ENCODE measurements at regions not wholly inside any gene's neighbourhood (a gene's known extent, or its start where the extent isn't known, plus 50 kb on each side); places are given as distances from the start of the nearest gene placed in this dataset.

GRCh38 chr13:109605846-109606245 lies 180.5 kb downstream of the IRS2 start:
- TF ChIP-seq, protein P1, sequence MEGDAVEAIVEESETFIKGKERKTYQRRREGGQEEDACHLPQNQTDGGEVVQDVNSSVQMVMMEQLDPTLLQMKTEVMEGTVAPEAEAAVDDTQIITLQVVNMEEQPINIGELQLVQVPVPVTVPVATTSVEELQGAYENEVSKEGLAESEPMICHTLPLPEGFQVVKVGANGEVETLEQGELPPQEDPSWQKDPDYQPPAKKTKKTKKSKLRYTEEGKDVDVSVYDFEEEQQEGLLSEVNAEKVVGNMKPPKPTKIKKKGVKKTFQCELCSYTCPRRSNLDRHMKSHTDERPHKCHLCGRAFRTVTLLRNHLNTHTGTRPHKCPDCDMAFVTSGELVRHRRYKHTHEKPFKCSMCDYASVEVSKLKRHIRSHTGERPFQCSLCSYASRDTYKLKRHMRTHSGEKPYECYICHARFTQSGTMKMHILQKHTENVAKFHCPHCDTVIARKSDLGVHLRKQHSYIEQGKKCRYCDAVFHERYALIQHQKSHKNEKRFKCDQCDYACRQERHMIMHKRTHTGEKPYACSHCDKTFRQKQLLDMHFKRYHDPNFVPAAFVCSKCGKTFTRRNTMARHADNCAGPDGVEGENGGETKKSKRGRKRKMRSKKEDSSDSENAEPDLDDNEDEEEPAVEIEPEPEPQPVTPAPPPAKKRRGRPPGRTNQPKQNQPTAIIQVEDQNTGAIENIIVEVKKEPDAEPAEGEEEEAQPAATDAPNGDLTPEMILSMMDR (IDR thresholded peaks at IDR 0.05 in 8 of 11, conservative IDR thresholded peaks at IDR 0.05 in 3 of 11), result no peak
- TF ChIP-seq POLR2A (IDR thresholded peaks at IDR 0.05), result no peak

All from spleen (tissue), 7 donors.